Activated CD4-positive, alpha-beta T cell treated with anti-CD3 and anti-CD28 coated beads, Interleukin-2, amount 50 U/mL, for 4 hours (primary cell): ENCODE measurements at regions not wholly inside any gene's neighbourhood (a gene's known extent, or its start where the extent isn't known, plus 50 kb on each side); places are given as distances from the start of the nearest gene placed in this dataset.
"Not testable (repeated sequence)": the region's sequence is repeated elsewhere in the genome, so short reads cannot be mapped to it uniquely, and the experiment has no call there.

ENCODE experiments used
- DNase-seq, 2 experiments: peaks; one replicate each; pipeline ENCODE4 v3.0.0-alpha.2; 2020

DNA sequence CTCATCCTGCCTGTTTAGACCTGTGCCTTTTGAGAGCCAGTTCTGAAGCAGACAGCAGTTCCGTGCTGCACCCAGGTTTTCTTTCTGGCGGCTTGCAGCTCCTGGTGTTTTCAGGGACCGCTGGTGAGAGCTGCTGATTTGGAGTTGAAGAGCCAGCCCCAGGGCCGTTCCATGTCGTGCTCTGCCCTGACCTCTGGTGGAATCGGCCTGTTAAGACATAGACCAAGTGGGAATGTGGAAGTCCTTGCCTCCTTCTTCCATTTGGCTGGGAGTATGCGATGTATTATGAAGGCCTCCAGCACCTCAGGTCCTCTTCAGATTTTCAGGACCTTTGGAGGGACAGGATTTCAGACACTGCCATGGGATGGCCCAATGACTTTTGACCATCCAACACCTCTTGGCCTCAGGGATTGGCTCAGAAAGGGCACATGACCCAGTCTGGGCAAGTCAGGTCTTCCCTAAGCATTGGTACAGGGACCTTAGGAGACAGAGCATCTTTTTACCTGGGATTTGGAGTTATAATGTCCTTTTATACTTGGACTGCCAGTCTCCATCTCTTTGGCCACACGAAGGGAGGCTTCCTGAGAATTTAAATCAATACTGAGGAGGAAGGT, 136.1 kb upstream of the CLINT1 start:
- DNase-seq, result peak; percentile 21 to 37

DNA sequence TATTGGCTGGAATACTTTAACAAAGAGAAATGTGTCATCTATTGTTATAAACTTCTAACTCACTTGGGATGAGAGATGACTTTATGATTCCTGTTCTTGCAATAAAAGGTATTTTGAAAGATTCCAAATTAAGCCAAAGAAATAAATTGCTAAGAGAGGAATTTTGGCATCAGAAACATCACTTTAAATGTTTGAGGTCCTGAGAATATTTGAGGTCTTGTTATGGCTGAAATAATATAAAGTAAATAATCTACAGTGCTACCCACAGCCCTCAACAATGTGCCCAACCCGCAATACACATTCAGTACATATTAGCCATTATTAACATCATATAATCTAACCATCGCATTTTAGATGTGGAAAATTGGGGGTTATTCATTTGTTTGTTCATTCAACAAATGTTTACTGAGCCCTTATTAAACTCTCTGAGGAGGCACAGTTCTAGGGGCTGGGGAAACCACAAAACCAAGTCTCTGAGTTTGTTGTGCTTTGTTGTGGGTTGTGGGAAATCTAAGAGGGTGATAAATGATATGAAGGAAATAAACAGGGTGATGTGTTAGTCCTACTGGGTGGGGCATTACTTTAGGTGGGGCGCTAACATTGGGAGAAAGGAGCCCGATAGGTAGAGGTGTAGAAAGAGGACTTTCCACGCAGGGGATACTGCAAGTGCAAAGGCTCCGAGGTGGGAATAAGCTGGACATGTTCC, 135.2 kb upstream of the CLINT1 start:
- DNase-seq, result no peak

DNA sequence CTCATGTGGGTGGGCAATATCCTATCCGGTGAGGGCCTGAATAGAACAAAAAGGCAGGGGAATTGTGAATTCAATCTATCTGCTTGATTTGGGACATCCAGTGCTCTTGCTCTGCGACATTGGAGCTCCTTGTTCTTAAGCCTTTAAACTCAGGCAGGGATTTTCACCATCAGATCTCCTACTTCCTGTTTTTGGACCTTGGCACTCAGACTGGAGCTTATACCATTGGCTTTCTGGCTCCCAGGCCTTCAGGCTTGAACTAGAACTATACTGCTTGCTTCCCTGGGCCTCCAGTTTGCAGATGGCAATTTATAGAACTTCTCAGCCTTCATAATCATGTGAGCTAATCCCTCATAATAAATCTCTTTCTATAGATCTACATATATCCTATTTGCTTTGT, 134.3 kb upstream of the CLINT1 start:
- DNase-seq, result no peak

DNA sequence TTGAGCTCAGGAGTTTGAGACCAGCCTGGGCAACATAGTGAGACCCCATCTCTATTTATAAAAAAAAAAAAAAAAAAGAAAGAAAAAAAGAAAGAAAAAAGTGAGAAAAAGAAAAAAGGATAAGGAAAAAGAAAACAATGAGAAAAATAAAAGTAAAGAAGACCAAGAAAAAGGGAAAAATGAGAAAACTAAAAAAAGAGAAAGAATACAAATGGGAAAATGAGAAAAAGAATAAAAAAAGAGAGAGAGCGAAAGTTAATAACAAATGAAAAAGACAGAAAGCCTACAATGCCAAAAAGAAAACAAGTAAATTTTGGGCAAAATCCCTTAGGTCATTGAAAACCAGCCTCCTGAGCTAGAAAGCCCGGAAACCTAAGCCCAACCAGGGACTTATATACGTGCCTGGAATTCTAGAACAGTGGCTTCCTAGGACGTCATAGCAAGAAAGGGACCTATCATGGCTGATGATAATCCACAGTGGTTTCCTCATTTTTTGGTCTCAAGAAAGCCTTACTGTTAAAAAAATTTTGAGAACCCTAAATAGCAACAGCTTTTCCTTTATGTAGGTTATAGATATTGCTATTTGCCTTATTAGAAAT, 131.7 kb upstream of the CLINT1 start:
- no peak for DNase-seq

DNA sequence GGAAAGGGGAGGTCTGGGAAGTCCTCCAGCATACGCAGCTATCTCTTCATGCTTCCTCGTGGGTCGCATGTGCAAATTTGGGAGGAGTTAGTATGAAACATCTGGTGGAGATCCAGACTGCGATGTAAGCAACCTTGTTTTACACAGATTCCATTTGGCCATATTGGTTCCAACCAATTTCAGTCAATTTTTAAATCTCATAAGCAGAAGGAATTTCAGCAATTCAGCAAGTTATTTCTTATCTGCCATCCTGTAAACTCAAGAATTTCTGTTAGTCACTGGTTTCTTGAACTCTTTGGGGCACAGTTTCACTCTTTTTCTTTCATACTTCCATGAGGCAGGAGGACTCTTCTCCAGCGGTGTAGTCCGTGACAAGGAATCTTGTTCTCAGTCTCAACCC, 130.4 kb upstream of the CLINT1 start:
- DNase-seq, result no peak

DNA sequence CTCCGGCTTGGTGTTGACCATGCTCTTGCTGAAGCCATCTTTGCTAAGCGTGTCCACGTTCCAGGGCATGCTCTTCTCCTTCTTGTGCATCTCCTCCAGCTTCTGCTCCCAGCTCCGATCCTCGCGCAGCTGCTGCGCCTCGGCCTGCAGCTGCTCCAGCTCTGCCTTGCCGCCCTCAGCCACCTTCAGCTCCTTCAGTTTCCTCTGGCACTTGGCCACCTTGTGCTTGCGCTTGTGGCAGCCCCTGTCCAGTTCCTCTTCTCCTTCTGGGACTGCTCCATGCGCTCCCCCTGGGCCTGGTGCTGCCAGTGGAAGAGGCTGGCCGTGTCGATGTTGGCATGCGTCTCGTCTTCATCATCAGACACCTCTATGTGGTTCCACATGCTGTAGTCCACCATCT, 128.3 kb upstream of the CLINT1 start:
- DNase-seq, result no peak

DNA sequence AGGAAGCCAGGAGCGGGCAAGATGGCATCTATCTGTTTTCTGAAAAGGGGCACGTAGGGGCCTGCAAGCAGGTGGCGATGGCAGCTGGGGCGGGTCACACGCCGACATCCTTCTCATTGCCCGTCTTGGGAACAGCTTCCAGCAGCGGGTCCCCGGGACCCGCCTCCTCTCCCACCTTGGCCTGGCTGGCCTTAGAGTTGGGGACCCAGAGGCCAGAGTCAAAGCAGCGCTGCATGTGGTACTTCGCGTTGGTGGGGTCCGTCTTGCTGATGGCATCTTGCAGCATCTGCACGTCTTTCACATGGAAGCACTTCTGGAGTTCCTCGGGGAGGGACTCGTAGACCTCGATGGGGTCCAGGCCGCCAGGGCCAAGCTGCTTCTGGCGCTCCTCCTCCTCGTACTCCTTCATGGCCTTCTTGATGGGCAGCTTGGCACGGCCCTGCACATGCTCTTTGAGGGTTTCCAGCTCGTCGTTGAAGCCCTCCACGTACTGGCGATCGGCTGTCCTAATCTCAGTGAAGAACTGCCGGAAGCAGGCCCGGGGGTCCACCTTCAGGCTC, 127.6 kb upstream of the CLINT1 start:
- no peak for DNase-seq

DNA sequence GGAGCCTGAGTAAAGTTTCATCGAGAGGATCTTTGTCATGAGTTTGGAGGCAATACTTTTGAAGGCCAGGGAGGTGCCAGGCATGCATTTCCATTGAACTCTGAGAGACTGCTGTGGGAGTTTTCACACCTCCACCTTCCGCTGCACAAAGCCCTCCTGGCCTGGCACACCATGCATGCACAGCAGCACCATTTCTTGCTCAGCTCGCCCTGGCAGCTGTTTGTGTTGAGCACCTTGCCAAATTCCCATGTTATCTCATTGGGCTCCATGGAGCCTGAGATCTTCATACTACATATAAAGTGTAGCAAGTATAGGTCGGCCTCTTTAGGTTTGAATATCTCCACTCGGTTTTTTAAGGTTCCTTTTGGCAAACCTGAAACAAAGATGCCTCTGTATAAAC, 125.7 kb upstream of the CLINT1 start:
- no peak for DNase-seq

DNA sequence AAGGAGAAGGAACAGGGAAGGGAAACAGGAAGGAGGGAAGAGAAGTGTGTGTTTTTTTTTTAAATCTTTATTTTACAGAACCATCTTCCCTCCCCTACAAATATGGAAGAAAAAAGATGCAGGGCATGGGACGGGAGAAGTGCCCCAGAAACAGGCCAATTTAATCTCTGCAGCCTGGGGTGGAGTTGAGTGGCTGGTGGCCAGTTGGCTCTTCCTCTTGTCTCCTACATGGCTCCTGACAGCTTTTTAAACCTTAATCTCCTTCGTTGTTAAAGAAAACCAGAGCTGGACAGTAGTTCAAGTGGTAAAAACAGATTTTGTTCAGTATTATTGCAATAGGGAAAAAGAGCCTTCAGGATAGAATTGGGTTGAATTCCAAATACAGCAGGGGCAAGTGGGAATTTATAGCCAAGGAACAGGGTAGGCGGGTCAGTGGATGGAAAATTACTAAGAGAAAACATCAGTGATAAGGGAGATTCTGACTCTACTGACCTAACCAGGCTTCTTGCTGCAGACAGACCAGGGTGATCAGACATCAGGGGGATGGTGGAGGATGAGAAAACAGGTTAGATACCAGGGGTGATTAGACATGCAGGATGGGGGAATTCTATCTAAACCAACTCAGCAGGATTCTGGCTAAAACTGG, 125.1 kb upstream of the CLINT1 start:
- no peak for DNase-seq

DNA sequence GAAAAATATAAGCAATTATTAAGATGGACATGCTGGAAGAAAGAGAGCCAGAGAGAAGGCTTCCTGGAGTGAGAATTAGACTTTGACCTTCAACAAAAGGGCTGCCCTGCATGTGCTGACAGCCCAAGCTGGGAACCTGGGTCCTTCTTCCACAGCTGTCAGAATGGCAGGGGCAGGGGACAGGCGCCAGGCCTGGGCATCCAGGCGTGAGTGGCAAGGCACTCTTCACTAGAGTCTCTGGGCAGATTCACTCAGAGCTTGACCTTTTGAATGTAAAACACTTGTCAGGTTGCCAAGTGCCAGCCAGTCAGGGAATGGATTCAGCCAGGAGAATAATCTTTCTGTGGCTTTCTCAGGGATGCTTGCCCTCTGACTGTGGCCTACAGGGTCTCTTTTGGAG, 119.1 kb upstream of the CLINT1 start:
- no peak for DNase-seq

DNA sequence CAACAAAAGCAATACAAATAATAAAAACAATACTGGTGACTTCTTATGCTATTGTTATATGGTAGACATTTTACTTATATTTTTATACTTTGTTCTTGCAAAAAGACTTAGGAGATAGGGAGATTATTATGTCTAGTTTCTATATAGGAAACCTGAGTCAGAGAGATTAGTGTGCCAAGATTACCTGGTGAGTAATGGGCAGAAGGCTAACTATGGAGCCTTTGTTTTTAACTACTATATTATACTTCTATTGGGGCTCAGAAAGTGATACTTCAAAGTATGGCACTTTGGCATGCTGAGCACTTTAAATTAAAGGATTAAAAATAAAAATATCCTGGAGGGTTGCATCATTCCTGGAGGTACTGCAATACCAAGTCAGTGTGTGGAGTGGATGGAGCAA, 117.5 kb upstream of the CLINT1 start:
- DNase-seq, result no peak

DNA sequence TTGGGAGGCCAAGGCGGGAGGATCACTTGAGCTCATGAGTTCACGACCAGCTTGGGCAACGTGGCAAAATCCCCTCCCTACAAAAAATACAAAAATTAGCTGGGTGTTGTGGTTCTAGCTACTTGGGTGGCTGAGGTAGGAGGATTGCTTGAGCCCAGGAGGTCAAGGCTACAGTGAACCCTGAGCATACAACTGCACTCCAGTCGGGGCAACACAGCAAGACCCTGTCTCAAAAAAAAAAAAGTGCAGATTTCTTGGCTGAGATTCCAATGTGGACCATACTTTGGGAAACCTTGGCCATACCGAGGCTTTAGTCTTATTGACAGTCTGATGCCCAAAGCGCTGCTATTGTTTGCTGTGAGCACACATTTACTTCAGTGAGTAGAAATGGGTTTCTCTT, 113.6 kb upstream of the CLINT1 start:
- no peak for DNase-seq

DNA sequence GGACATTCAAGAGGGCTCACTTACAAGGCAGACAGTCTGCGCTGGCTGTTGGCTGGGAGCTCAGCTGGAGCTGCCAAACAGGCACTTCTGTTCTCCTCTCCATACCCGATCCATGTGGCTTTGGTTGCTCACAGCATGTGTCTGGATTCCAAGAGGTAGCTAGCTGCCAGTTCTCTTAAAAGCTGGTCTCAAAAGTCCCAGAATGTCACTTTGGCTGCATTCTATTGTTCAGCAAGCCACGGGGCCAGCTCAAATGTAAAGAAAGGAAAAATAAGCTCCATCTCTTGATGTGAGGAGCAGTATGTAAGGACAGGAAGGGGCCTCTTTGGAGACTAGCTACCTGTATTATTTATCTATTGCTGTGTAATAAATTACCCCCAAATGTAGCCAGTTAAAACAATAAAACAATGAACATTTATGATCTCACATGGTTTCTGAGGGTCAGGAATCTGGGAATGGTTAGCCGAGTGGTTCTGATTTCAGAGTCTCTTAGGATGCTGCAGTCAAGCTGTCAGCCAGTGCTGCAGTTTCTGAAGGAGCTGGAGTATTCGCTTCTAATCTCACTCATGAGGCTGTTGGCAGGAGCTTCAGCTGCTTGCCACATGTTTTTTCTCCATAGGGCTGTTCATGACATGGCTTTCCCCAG, 112.7 kb upstream of the CLINT1 start:
- DNase-seq, result no peak

DNA sequence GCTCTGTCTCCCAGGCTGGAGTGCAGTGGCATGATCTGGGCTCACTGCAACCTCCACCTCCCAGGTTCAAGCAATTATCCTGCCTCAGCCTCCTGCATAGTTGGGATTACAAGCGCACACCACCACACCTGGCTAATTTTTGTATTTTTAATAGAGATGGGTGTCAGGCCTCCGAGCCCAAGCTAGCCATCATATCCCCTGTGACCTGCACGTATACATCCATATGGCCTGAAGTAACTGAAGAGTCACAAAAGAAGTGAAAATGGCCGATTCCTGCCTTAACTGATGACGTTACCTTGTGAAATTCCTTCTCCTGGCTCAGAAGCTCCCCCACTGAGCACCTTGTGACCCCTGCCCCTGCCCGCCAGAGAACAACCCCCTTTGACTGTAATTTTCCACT, 109.6 kb upstream of the CLINT1 start:
- not testable (repeated sequence) for DNase-seq

DNA sequence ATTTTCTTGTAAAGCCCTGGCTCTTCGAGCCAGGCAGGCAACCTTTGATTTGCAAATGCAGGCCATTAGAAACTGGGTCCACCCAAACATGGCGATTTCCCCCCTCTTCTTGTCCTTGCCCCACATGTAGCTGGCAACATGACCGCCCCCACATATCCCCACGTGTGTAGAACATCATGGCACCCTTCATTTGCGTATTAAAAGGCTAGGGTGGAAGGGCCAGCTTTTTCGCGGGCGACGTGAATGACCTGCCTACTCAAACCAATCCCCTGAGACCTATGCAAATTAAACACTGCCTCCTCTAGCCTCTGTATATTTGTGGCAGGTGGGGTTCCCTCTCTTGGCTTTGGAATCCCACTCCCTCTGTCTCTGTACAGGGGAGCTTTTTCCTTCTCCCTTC, 107.0 kb upstream of the CLINT1 start:
- no peak for DNase-seq

DNA sequence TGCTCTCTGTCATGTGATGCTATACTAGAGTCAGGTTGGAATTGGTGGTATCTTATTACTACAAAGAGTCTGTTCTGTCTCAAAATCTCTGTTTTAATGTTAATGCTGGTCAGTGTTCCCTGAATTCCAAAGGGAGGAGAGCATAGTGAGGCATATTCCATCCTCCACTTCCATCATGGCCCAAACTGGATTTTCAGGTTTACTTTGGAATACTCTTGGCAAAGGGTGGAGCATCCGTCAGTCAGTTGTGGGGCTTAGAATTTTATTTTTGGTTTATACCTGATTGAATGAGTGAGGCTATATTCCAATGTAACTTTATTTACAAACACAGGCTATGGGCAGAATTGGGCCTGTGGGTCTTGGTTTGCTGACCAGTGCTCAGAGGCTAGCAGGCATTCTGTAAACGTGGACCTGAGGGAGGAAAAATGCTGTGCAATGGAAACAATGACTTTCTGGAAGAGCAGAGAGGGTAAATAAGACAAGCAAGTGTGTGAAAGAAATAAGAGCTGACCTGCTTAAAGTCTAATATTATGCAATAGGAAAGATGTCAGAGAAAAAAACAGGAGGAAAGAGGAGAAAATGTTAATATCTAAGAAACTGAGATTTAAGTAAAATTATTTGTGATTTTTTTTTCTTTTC, 106.2 kb upstream of the CLINT1 start:
- no peak for DNase-seq

DNA sequence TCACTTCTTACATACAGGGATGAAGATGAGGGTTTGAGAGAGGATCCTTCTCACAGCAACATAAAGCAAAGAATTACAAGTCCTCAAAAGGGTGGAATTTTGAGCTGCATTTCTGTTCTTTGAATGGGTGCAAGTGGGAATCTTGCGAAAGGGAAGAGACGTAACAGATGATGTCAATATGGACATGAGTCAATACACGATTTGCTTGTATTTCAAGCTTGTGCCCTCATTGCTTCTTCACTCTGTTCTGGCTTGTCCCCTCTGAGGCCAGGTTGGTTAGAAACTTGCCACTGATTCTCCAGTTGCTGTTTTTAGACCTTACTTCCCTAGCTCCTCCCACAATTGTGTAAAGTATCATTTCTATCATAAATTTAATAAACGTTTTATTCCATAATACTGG, 104.8 kb upstream of the CLINT1 start:
- no peak for DNase-seq

DNA sequence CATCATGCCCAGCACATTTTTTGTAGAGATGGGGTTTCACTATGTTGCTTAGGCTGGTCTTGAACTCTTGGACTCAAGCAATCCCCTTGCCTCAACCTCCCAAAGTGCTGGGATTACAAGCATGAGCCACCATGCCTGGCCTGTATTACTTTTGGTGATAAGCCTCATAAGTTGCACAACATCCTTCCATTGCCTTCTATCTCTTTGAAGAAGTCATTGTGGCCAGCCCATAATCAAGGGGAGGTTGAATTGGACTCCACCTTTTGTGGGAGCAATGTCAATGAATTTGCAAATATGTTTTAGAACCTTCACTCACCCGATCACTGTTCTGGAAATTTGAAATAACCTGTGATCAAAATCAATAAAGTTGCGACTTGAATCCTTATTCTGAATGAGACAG, 104.3 kb upstream of the CLINT1 start:
- no peak for DNase-seq

DNA sequence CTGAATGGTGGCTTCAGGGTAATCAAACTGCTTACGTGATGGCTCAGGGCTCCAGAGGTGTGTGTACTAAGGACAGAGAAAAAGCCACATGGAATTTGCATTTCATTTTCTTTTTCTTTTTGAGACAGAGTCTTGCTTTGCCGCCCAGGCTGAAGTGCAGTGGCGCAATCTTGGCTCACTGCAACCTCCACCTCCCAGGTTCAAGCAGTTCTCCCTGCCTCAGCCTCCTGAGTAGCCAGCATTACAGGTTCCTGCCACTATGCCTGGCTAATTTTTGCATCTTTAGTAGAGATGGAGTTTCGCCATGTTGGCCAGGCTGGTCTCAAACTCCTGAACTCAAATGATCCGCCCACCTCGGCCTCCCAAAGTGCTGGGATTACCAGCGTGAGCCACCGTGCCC, 103.7 kb upstream of the CLINT1 start:
- not testable (repeated sequence) for DNase-seq

DNA sequence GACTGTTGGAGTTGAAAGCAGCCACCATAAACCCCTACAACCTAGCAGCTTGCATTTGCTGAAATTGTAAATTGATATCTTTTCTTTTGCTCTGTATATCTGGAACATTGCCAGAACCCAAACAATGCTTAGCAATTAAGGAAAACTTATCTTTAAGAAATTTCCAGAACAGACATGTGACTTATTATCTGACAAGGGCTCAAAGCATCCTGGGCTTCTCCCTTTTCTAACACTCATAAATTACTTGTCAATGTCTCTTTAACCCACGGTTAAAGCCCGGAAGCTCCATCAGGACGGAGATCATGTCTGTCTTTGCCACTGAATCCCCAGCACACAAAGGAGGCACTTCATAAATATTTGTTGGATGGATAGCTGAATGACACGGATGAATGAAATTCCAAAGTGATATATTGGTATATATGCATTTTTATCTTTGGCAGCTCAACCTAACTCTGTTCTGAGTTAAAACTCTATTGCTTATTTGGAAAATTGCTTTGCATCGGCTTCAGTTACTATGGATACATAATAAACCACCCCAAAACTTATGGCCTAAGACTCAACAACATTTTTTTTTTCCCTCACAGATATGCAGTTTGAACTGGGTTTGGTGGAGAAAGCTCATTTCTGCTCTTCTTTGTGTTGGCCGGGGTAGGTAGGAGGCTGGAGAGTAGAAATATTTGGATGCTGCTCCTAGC, 103.1 kb upstream of the CLINT1 start:
- DNase-seq, result no peak

DNA sequence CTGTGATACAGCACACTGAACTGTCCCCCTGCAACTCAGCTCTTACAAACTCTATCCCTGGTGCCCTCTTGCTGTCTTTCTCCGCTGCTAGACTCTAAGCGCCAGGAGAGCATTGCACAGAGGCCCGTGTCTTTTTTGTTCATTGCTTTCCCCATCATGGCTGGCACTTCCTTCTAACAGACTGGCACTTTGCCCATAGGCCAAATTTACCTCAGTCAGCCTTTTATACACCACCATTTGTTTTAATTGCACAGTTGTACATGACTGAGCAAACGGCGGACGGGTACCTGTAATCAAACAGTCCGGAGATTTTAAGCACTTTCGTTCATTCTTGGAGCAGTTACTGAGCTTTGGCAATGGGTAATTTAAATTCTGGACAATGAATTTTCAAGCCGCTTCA, 102.2 kb upstream of the CLINT1 start:
- no peak for DNase-seq

DNA sequence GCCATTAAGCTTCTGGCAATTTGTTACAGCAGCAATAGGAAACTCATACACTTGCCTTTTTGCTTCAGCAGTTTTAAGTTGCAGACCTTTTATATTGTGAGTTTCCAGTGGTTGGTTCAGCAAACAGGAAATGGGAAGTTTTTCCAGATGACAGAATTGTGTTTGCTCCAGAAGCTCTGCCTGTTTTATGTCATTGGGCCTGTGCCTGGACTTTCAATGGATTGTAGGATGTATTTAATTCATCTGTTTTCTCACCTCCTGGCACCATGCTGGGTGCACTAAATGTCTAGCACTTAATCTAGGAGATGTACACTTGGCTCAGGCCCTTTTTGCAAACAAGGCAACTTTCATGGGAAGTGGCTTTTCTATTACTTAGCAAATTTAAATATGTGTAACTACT, 100.4 kb upstream of the CLINT1 start:
- DNase-seq, result no peak
